GM21360 (cell line): ENCODE measurements at regions not wholly inside any gene's neighbourhood (a gene's known extent, or its start where the extent isn't known, plus 50 kb on each side); places are given as distances from the start of the nearest gene placed in this dataset.
A peak's percentile ranks its signal among the peaks of the same experiment; 100 is the strongest.

Source experiments
- ATAC-seq: cut with Tn5 transposase; IDR thresholded peaks from one replicate; pipeline ENCODE4 v1.9.1; 2021; ENCODE audit warnings: mild to moderate bottlenecking, moderate library complexity; ENCODE audit not compliant: unreplicated experiment

DNA sequence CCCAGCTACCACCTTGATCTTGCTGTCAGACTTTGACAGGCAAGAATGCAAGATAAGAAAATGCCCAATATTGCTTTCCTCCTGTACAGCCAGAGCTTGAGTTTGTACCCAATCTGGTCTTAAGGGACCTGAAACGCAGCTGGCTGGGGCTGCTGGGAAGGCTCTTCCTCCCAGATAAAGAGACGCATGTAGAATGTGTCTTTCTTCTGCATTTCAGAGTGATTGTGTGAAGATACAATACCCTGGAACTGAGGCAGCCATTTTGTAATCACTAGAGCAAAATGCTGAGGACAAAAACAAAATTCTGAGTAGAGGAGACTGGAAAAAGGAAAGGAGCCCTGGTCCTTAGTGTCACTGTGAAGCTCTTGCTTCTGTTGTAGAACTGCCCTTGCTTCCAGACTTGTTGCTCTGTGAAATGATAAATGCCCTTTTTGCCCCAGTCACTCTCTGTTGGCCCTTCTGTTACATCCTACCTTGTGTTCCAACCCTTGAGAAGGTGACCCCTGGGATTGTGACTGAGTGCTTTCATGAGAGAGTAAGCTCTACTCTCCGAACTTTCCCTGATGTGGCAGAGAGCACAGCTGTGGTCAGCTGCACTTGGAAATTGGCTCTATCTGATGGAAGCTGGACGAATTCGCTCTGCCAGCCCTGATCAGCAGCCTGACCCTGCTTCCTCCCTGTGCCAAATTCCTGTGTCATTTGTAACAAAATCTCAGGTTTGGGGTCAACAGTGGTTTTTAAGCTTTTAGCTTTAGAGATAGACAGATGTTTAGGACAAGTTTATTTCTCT is 137.4 kb upstream of the RBMS1 start:
- no peak for ATAC-seq

DNA sequence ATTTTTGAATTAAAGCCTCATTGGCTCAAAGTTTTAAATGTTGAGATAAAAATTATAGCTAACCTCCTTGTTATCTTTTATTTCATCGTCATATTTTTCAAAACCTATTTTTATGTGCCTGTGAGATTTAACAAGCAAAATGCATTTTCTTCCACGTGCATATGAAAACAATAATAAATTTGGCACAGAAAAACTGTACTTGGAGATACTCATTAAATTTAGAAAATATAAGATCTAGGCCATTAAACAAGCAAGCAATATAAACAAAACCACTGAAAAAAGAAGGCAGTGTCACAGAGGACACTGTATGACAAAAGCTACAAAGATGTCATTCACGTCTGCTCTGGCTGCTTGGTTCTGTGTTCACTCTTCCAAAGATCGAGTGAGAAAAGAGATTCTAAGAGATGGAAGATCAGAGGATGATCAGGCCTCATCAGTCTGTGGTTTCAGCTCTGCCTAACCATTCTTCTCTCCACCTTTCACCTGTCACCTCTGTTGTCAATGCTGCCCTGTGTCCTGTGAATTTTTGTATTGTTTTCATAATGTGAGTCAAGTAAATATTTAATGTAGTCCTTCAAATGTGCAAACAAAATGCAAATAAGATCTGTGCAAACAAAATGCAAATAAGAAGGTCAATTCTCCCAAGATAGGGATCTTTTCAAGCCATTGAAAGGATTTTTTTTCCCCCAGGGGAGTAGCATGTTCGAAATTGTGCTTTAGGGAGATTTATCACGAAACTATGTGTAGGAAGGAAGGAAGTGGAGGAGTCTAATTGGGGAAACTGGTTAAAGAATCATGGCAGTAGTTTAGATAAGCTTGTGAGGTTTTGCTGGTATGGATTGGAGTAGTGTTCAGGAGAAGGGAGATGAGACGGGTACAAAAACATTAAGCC is 138.7 kb upstream of the RBMS1 start:
- no peak for ATAC-seq

GRCh38 chr2:160634436-160634835 is 140.8 kb upstream of the RBMS1 start:
- no peak for ATAC-seq

DNA sequence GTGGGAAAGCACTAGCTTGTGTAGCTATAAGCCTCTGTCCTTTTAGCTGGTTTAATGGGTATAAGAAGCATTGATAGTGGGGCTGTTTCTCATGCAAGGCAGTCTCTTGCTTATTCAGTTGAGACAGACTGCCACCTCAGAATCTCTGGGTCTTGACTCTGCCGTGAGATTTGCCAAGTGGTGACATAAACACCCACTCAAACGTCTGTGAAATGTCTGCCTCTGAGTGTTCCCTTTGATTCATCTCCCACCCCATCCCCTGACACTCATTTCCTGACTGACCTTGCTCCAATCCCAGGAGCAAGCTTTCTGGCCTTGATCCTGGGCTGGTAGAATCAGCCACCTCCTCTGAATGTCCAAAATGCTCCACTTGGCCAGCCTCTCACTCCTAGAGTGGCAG is 141.9 kb upstream of the RBMS1 start:
- no peak for ATAC-seq

DNA sequence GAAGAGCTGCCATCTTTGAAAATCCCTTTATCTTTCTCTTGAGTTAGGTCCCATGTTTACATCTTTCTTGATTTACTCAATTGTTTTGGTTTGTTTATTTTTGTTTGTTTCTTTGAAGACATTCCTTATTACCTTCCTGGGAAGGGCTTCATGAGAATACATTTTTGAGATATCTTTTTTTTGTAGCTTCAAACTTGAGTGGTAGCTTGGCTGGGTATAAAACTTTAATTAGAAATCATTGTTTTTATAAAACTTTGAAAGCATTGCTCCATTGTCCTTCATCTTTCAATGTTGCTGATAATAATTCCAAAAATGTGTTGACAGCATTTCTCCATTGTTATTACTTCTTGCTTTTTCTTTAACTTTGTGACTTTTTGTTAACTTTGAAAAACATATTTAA is 145.9 kb upstream of the RBMS1 start:
- no peak for ATAC-seq

DNA sequence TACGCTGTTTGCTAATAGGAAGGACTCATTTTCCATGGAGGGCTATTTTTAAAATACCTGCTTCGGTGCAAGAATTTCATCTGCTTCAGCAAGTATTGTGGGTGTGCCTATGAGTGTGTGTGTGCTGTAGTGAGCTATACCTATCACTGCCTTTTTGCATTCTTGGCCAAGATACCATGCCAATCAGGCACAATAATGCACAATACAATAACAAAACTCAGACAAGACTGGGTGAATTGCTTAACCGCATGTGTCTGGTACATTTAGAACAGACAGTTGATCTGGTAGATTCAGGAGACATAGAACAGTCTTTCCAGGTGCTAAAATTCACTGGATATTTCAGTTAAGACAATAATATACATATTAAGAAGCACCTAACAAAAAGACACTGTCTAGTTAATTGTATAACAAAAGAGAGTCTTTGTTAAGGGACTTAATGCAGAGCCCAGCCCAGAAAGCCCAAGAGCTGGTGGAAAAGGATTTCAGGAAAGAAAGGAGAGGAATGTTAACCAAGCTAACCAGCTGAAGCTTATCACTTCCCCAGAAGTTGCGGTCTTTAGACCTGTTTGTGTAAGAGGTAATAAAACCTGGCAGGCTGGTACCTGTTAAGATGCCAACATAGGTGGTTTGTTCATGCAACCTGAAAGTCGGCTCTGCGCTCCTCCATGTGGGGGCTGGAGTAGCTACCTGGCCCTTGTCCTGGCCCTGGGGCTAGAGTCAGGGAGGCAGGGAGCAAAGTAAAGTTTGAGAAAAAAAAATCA is 153.3 kb upstream of the RBMS1 start:
- no peak for ATAC-seq

DNA sequence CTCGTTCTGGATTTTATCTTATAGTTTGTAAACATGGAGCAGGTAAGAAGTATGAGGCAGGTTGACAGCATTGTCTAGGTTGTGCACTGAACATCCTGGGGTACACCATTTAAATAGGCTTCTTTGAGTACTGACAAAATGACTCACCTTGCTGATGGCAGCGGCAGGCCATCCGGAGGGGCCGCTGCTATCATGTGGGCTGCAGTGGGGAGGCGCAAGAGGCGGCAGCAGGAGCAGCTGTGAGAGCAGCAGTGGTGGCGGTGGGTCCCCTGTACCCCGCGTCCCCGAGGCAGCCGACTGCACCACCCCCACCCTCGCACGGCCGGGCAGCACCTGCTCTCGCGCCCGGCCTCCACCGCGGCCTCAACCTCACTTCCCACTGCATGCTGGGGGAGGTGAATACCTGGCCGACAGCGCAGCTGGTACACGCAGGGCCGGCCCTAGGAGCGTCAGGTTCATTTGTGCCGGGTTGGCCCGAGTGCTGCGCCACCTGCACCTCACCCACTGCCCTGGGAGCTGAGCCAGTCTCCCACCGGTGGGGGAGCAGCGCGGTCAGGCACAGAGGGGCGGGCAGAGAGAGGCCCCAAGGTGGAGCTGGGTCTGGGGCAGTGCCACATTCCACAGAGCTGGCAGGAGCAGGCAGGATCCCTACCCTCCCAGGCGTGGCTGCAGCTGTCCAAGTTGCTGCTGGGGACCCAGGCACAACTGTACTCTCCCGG is 154.5 kb upstream of the RBMS1 start:
- ATAC-seq = no peak

DNA sequence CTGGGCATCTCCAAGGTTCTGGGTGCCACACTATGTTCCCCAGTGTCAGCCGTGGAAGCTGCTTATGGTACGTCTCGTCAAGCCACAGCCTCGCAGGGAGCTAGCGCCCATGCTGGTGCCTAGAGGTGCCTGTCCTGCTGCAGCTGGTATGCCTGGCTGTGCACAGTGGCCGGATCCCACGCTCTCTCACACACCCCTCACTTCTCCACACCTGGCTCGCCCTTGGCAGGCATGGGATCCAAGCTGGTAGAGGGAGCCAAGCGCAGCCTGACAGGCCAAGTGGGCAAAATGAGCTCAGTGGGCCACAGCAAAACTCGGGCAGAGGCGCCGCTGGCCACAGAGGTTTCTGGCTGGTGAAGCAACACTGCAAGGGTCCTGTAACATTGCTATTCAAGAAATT is 156.1 kb upstream of the RBMS1 start:
- no peak for ATAC-seq

DNA sequence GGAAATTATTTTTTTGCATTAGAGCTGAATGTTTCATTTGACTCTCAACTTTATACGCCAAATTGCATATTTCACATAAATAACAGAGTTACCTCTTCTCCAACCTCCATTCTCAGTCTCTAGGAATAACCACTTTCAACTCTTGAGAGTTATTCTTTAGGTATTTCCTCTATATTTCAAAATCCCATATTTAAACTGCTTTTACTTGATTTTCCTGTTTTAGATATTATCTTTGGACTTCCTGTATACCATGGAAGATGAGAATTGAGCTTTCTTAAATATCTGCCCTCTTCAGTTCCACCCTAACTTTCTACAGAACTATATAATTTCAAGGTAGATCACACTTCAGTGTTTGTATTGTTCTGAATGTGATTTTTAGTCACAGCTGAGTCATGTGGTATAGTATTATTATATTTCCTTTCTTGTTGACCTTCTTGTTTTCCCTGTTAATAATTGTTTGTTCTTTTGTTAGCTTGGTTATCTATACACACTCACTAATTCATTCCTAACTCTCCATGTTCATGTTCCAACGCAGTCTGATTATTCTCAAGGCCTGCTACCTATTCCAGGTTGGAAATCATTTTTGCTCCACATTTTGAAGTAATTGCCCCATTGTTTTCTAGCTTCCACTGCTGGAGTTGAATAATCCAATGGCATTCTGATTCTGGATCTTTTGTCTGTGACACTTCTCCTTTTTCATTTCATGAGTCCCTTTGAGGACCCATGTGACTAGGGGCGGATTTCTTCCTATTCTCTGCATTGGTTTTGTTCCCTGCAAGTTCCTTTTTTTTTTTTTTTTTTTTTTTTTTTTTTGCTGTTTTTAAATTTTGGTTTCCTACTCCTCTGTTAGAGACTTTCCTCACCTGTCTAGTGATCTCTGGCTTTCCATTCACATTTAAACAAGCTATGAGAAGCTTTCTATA is 156.8 kb upstream of the RBMS1 start:
- ATAC-seq = no peak

DNA sequence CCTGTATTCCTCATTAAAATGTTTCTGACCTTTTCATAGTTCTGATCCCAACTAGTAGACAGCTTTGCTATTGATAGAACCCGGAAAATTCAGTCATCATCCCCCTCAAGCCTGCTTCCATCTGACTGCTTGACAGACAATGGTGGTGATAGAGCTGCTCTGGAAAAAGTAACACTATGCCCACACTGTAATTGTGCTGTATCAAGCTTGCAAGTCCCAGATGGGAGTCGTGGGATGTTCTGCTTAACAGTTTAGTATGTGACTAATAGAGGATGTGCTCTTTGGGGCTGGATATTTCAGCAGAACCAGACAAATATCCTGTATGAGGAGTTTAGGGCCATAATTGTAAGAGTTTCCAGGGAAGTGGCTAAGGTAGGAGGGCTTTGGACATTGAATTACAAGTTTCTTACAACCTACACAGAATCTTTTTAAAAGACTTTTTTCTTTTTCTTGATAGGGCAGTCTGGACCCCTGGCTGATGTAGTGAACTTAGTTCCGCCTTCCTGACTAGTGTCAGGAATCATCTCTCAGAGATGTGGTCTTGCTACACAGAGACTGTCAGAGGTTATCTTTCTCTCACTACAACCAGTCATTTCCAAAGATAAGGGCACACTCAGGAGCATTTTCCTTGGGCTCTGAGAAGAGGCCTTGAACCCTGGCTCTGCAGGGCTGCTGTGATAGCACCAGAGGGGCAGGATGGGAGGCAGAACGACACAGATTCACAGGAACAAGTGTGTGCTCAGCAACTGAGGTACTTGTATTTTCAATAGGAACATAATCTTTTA is 158.0 kb upstream of the RBMS1 start:
- no peak for ATAC-seq

DNA sequence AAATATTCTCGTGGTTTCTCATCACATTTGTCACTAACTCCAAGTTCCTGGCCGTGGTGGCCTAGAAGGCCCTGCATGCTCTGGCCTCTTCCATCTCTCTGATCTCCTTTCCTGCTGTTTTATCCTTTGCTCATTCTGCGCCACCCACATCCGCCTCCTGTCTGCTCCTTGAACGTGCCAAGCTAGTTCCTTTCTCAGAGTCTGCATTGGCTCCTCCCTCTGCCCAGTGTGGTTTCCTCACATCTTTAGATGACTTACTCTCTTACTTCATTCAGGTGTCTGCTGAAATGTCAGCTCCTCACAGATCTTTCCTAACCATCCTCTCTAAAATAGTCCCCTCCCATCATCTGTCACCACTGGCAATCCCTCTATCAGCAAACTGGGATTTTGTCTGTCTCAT is 158.6 kb upstream of the RBMS1 start:
- ATAC-seq = no peak

DNA sequence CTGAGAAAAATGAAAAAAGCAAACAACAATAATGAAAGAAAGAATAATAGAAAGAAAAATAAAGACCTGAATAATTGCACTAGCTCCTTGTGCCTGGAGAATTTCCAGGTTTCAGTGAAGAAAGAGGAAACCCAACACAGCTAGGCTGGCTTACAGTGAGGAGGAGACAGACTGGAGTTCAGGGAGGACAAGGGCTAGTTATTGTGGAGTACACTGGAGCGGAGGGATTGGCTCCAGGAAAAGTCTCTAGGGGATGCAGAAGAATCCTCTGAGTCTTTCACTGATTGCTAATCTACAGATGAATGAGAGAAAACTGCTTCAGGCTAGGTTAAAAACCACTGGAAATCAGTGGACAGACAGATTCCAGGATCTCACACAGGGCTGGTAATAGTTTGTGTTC is 163.6 kb upstream of the RBMS1 start:
- no peak for ATAC-seq

DNA sequence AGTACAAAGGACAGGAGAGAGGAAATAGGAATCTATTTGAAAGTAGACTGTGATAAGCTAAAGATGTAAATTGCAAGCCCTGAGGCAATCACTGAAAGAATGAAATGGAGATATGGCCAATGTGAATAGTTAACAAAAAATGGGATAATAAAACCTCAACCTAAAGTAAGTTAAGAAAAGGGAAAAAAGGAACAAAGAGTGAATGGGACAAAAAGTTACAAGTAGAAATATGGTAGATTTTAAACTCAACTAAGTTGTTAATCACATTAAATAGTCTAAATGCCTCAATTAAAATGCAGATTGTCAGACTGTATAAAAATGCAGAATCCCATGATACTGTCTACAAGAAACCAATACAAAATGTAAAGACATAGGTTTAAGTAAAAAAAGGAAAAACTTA is 165.2 kb upstream of the RBMS1 start:
- ATAC-seq = no peak

GRCh38 chr2:160660741-160661140 is 167.1 kb upstream of the RBMS1 start:
- ATAC-seq = no peak

DNA sequence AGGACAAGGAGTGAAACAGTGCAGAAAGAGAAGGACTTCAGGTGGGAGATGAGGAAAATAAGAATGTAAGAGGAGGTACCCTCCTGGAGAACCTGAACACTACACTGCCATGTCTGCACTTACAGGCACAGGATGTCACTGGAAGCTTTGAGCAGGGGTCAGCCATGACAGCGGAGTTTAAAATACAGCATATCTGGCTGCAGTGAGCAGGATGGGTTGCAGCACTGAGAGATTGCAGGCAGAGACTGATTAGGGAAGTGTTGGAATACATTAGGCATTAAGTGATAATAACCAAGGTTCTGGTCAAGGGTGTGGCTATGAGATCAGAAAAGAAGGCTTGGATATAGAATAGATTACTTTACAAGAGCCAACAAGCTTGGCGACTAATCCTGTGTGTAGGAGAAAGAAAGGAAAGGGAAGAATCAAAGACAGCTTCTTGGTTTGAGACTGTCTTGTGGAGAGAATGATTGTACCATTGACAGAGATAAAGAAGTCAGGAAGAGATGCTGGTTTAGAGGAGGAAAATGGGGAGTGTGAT is 171.1 kb upstream of the RBMS1 start:
- ATAC-seq = no peak

DNA sequence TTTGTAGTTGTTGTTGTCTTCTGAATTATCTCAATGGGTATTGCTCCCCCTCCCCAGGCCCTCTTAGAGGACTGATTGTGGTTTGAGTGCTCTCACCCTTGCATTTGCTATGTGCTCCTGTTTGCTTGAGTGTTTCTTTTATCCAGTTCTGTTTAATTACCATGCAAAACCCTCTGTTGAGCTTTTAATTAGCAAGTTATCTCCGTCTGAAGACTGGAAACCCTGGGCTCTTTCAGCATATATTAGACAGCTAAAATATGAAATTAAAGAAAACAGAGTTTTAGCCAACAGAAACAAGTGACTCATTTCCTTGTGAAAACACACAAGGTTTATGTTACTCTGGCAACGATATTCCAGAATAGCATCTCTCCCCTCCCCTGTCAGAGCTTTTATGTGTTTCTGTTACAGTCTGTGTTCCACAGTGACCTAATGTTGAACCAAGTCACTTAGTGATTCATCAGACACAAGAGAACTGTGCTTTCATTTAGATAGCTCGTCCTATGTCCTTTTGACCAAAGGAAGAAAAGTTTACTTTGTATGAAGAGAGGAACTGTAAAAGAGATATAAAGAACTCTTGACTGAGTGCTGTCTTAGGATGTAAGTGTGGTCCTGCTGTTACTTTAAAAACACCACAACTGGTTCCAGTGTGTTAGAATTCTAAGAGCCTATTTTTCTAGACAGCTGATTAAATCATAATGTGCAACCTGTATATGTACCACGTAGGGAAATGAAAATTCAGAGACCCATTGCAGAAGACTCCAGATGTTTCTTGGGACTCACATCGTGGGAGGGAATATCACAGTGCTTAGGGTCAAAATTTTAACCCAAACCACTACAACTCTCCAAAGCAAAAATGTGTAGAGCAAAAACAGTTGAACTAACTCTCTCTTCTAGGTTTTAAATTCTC is 172.8 kb upstream of the RBMS1 start:
- peak; percentile 90 for ATAC-seq

GRCh38 chr2:160667811-160668210 is 174.2 kb upstream of the RBMS1 start:
- no peak for ATAC-seq

GRCh38 chr2:160670618-160671017 is 177.0 kb upstream of the RBMS1 start:
- no peak for ATAC-seq
